GM10266 (cell line): ENCODE measurements at regions not wholly inside any gene's neighbourhood (a gene's known extent, or its start where the extent isn't known, plus 50 kb on each side); places are given as distances from the start of the nearest gene placed in this dataset.

Experiments used
- DNase-seq: peaks from one replicate; pipeline ENCODE4 v3.0.0; 2012; ENCODE audit errors: extremely low spot score
- CTCF ChIP-seq: IDR thresholded peaks from 2 replicates; pipeline ENCODE4 v1.5.1; 2012; ENCODE audit warnings: mild to moderate bottlenecking, low read depth; ENCODE audit not compliant: control insufficient read depth, insufficient read depth; ENCODE audit errors: missing control alignments

DNA sequence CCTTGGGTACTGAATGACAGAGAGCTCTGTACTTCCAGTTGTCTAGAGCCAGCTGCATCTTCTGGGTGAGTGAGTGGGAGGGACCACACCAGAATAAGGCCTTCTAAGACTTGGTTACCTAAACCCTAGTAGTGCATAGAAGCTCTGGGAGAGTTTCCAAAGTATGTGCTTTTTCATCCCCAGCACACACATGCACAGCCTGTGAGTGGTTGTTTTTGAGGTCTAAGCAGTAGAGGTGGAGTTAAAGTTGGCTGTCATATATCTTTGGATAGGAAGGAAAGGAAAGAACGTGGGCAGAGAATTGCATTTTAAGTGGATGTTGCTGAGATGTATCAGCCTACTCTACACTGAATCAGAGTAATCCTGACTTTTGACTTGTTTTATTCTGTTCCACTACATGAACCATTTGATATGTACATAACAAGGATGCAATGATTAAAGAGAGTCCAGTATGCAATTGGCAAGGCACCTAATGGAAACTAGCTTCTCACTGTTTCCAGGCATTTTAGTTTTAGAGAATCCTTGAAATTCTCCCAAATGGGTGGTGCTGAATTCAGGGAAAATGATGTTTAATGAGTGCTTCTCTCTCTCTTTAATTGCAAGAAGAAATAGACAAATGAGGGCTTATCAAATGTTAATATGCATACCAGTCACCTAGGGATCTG is 51.8 kb upstream of the PRICKLE1 start:
- DNase-seq: no peak
- no peak for TF ChIP-seq CTCF

DNA sequence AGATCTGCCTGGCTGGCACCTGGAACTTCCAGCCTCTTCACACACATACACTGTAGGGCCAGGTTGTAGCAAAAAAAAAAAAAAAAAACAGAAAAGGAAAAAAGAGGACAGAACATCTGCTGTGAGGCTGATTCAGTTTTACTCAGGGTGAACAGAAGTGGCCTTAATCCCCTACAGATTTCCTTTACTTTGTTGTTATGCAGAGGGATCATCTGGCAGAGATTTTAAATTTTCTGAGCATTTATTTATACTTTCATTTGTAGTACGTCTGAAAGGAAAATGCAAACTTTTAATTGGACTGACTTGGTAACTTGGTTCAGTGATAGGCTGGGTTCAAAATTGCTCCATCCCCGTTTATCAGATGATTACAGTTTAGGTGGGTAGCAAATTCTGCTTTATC is 50.8 kb upstream of the PRICKLE1 start:
- TF ChIP-seq CTCF: no peak
- no peak for DNase-seq

DNA sequence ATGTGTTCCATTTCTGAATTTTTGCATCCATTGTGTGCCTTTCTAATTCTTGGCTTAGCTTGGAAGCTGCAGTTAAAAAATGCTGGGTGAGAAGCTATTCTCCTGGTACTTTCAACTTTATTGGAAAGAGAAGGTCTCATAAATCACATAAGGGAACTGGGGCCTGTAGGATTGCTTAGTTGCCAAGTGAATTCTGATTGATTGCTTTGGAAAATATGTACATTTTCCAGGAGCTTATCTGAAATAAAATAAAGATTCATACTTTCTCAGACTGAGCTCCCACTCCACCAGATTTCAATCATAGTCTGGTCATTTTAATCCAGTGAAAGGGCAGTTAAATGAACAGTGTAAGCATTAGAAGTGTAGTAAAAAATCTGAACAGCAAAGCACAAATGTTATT is 50.0 kb upstream of the PRICKLE1 start:
- no peak for DNase-seq
- no peak for TF ChIP-seq CTCF
